ENCODE measurements at regions not wholly inside any gene's neighbourhood (a gene's known extent, or its start where the extent isn't known, plus 50 kb on each side); places are given as distances from the start of the nearest gene placed in this dataset.

DNA sequence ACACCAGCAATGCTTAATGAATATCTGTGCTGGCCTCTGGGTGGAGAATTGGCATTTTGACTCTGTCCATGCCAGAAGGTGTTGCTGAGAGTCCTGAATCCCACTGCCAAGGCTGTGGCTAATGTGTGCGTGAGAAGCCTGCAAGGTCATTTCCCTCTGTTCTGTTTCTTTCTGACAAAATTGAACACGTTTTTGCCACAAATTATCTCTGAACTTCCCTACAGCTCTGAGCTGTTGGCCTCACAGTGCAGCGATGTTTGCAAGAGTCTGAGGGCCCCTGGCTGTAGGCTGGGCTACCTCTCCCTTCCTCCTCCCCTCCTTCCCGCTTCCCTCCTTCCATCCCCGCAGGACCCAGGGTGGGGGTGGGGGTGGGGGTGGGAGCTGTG, 154.1 kb upstream of the HS6ST1 start:
- no peak overlapping the region for H3K4me3 ChIP-seq
- H3K27ac ChIP-seq = peak overlapping the region; percentile 13 to 33
- peak in 1 of 4 donors; percentile 64 for DNase-seq

DNA sequence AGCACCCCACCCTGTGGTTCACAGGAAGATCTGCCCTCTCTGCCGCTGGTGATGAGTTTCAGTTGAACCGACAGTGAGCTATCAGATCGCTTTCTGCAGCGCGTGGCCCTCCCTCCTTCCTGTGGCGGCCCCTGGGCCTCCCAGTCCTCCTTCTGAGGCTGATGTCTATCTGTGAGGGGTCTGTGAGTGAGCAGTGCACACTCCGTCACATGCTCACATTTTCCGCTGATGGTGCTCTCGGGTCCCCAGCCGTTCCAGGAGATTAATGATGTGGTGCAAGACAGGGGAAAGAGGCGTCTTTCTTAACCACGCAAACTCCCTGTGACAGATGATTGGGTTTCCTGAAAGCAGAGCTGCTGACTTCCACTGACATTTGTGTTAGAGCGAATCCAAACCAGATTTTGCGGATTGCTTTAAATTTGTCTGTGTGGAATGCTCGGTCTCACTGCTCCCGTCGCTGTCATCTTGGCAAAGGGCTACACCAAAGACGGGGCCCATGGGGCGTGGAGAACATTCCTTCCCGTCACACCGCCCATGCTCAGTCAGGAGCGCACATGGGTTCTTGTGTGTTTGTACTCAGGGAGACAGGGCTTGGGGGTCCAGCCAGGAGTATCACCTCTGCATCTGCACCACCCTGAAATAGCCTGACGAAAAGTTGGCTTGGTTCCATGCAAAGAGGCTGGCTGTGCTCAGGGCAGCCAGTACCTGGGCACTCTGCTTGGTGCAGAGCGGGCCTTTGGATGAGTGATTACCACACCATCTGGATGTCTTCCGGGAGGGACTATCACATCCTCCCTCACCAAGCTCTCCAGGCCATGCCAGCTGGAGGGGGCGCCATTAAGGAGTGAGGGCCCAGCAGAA, 154.7 kb upstream of the HS6ST1 start:
- peak; percentile 80 for ATAC-seq
- Histone ChIP-seq H3K27ac (peak overlapping the region in 1 of 2 donors; percentile 33), H3K27me3 (peaks cover 0 to 26% of the 10 kb centered on the region in 2 donors), H3K9me3 (peaks cover 0 to 24% of the 10 kb centered on the region in 2 donors), H3K36me3 (no peaks in the 10 kb centered on the region), H3K4me1 (peaks cover 0 to 7% of the 10 kb centered on the region in 2 donors), H3K4me3 (no peak overlapping the region)
- peak in 3 of 4 donors; percentile 58 to 84 (median 84) for DNase-seq
- TF ChIP-seq, protein P1, sequence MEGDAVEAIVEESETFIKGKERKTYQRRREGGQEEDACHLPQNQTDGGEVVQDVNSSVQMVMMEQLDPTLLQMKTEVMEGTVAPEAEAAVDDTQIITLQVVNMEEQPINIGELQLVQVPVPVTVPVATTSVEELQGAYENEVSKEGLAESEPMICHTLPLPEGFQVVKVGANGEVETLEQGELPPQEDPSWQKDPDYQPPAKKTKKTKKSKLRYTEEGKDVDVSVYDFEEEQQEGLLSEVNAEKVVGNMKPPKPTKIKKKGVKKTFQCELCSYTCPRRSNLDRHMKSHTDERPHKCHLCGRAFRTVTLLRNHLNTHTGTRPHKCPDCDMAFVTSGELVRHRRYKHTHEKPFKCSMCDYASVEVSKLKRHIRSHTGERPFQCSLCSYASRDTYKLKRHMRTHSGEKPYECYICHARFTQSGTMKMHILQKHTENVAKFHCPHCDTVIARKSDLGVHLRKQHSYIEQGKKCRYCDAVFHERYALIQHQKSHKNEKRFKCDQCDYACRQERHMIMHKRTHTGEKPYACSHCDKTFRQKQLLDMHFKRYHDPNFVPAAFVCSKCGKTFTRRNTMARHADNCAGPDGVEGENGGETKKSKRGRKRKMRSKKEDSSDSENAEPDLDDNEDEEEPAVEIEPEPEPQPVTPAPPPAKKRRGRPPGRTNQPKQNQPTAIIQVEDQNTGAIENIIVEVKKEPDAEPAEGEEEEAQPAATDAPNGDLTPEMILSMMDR (IDR thresholded peaks at IDR 0.05) = no peak
- intact Hi-C loops (cut with DNase I) = no loop called here

More for the DNA sequence above, 154.1 kb upstream of the HS6ST1 start:
- Histone ChIP-seq H3K9me3 (peaks cover 0 to 30% of the 10 kb centered on the region in 2 donors), H3K4me1 (peaks cover 0 to 7% of the 10 kb centered on the region in 2 donors), H3K27me3 (peaks cover 0 to 26% of the 10 kb centered on the region in 2 donors), H3K36me3 (no peaks in the 10 kb centered on the region)
- intact Hi-C loops (cut with DNase I) = no loop called here
- TF ChIP-seq, protein P1 (IDR thresholded peaks at IDR 0.05) = no peak
- peak; percentile 78 for ATAC-seq

DNA sequence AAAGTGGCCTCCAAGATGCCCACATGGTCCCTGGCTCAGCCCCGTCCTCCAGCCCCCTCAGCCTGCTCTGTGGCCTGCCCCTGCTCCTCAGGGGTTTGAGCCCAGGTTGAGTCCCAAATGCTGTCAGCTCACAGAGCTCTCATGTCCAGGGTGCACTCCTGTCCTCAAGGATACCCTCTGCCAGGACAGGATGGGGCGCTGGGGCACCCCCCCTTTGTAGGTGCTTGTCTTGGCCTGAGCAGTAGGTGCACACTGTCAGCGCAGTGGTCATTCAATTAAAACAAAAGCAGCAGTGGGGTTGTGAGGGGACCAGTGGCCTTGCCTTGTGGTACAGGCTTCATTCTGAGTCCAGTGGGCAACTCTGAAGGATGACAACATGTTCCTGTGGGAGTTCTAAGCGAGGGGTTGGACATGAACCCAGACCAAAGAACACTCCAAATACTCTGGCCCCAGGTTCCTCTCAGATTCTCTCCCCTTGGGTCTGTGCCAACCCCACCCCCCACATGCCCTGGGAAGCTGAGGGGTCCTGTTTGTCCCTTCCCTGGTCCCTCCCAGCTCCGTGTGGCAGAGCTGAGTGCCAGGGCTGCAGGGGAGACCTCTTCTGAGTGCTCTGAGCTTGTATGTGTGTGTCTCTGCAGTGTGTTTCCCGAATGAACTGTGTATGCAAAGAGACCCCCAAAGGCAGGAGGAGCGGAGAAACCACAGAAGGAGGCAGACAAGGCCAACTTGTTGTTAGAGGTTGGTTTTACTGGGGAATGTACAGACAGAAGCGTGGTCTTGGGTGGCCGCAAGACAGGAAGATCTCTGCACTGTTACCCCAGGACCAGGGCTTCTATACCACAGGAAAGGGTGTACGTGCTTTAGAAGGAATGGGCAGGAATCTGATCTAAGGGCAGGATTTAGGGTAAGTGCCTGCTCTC, 155.6 kb upstream of the HS6ST1 start:
- intact Hi-C loops (cut with DNase I) = no loop called here
- TF ChIP-seq, protein P1 (IDR thresholded peaks at IDR 0.05) = no peak

DNA sequence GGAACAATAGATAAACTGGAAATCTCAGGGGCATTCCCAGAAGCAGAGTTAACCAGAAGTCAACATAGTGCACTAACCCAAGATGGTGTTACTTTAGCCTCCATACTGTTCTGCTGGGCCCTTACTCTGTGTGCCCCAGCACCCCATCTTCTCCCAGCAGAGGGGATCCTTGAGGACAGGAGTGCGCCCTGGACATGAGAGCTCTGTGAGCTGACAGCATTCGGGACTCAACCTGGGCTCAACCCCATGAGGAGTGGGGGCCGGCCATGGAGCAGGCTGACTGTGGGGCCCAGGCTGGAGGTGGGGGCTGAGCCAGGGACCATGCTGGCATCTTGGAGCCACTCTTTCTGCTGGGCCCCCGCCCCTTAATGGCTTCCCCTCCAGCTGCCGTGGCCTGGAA, 156.3 kb upstream of the HS6ST1 start:
- peaks cover 0 to 26% of the 10 kb centered on the region in 2 donors for H3K27me3 ChIP-seq
- no peak for DNase-seq
- intact Hi-C loops (cut with DNase I) = no loop called here
- no peak for ATAC-seq
- TF ChIP-seq, protein P1 (IDR thresholded peaks at IDR 0.05) = no peak
- H3K4me3 ChIP-seq = no peak overlapping the region
- H3K27ac ChIP-seq = no peak overlapping the region
- no peaks in the 10 kb centered on the region for H3K36me3 ChIP-seq
- H3K4me1 ChIP-seq = peaks cover 0 to 7% of the 10 kb centered on the region in 2 donors
- H3K9me3 ChIP-seq = peaks cover 0 to 8% of the 10 kb centered on the region in 2 donors

More for the DNA sequence above, 155.6 kb upstream of the HS6ST1 start:
- Histone ChIP-seq H3K36me3 (no peaks in the 10 kb centered on the region), H3K27ac (peak overlapping the region in 1 of 2 donors; percentile 33), H3K27me3 (peaks cover 0 to 26% of the 10 kb centered on the region in 2 donors), H3K4me3 (no peak overlapping the region), H3K4me1 (peaks cover 0 to 7% of the 10 kb centered on the region in 2 donors), H3K9me3 (peaks cover 0 to 15% of the 10 kb centered on the region in 2 donors)
- DNase-seq = no peak
- ATAC-seq = no peak
